Ovary (tissue), 3 donors: ENCODE measurements at regions not wholly inside any gene's neighbourhood (a gene's known extent, or its start where the extent isn't known, plus 50 kb on each side); places are given as distances from the start of the nearest gene placed in this dataset.

Experiments
- CTCF ChIP-seq, 3 donors: fragments of 450-650 bp in 2 of 3; fragments of 200-600 bp in 1 of 3; IDR thresholded peaks; one replicate each; pipeline versions ENCODE4 v1.5.1 to v1.8.0; 2016 to 2022; ENCODE audit warnings: antibody characterized with exemption in 3 of 3, mild to moderate bottlenecking in 1 of 3
- POLR2A ChIP-seq: fragments of 450-650 bp; IDR thresholded peaks from one replicate; pipeline ENCODE4 v1.6.1; 2017; ENCODE audit warnings: antibody characterized with exemption, mild to moderate bottlenecking, moderate library complexity
- donor health status: DM: no; HTN: no; CAD: no.

- TF ChIP-seq CTCF (IDR thresholded peaks at IDR 0.05), result no peak
- TF ChIP-seq POLR2A, result no peak
Measured at GRCh38 chr16:79540825-79541595, 59.5 kb downstream of the MAF start.
